ENCODE measurements at regions not wholly inside any gene's neighbourhood (a gene's known extent, or its start where the extent isn't known, plus 50 kb on each side); places are given as distances from the start of the nearest gene placed in this dataset.

DNA sequence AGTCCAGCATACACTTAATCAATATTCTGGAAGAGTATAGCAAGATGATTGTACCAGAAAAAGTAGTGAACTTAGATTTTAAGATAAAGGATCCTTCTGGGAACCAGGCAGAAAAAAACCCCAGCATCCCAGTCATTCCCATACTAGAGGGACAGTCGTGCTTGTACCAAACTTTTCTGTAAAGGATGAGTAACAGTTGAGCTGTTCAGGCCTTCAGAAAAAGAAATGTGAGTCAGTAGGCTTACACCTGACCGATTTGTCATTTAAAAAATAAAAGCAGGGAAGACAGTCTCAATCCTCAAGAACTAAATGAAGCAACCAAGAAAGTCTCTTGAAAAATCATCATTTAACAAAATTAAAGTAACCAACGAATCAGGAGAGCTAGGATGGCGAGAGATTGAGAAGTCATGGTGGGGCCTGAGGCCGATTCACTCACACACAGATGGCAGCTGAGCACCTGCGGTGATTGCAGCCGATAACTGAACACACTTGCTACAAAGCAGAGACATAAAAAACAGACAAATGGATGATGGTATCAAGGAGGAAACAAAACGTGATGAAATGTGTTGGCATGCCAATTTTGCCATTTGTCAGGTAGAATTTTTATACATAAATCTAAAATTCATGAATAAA lies 170.0 kb upstream of the ALKAL2 start:
- TF ChIP-seq, protein P1, sequence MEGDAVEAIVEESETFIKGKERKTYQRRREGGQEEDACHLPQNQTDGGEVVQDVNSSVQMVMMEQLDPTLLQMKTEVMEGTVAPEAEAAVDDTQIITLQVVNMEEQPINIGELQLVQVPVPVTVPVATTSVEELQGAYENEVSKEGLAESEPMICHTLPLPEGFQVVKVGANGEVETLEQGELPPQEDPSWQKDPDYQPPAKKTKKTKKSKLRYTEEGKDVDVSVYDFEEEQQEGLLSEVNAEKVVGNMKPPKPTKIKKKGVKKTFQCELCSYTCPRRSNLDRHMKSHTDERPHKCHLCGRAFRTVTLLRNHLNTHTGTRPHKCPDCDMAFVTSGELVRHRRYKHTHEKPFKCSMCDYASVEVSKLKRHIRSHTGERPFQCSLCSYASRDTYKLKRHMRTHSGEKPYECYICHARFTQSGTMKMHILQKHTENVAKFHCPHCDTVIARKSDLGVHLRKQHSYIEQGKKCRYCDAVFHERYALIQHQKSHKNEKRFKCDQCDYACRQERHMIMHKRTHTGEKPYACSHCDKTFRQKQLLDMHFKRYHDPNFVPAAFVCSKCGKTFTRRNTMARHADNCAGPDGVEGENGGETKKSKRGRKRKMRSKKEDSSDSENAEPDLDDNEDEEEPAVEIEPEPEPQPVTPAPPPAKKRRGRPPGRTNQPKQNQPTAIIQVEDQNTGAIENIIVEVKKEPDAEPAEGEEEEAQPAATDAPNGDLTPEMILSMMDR (IDR thresholded peaks at IDR 0.05; ENCODE audit: unreplicated experiment) = no peak
- H3K27ac Mint-ChIP-seq (ENCODE audit: unreplicated experiment) = no peak overlapping the region
- no peaks in the 10 kb centered on the region for H3K9me3 Mint-ChIP-seq (ENCODE audit: unreplicated experiment)
- no peaks in the 10 kb centered on the region for H3K36me3 Mint-ChIP-seq (ENCODE audit: low read depth, unreplicated experiment)
- H3K4me3 Mint-ChIP-seq (ENCODE audit: unreplicated experiment) = no peak overlapping the region
- peaks cover 4% of the 10 kb centered on the region for H3K27me3 Mint-ChIP-seq (ENCODE audit: unreplicated experiment)
- no peak for DNase-seq (ENCODE audit: low spot score)
- peaks cover 4% of the 10 kb centered on the region for H3K4me1 Mint-ChIP-seq (ENCODE audit: unreplicated experiment)

DNA sequence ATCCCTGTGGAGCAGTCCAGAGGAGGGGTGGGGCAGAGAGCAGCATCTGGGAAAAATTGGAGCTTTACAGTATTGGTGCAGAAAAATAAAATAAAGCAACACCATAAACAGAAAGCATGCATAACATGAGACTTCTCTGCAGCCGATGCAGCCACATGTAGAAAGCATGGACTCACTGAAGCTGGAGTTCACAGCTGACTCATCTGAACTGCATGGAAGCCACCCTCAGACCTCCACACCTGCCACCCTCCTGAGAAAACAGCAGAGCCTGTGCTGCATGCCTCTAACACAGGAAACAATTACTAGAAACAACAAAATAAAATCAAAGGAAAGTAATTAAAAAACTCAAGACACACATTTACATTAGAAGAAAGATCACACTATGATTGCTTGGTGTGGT lies 169.4 kb upstream of the ALKAL2 start:
- no peak for DNase-seq (ENCODE audit: low spot score)
- Mint-ChIP-seq H3K9me3 (ENCODE audit: unreplicated experiment) (no peaks in the 10 kb centered on the region), H3K4me1 (ENCODE audit: unreplicated experiment) (peaks cover 4% of the 10 kb centered on the region), H3K27me3 (ENCODE audit: unreplicated experiment) (peaks cover 4% of the 10 kb centered on the region), H3K36me3 (ENCODE audit: low read depth, unreplicated experiment) (no peaks in the 10 kb centered on the region), H3K4me3 (ENCODE audit: unreplicated experiment) (no peak overlapping the region), H3K27ac (ENCODE audit: unreplicated experiment) (no peak overlapping the region)
- TF ChIP-seq, protein P1 (IDR thresholded peaks at IDR 0.05; ENCODE audit: unreplicated experiment) = no peak

DNA sequence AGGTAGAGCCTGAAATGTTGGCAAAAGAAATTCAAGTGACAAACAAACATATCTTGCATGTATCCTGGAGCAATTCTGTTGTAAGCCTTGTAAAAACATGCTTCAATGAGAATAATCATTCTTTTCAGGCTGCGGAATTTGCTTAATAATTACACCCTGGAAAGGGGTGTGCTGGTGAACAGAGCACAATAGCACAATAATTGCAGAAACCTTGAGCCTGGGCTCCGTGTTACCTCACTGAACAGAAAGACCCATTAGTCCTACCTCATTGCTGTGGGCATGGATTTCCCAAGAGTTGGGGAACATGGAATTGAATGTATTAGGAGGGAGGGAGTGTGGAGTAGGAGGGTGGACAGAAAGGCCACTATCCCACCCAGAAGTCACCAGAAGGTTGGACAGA lies 168.0 kb upstream of the ALKAL2 start:
- H3K4me1 Mint-ChIP-seq (ENCODE audit: unreplicated experiment) = peaks cover 4% of the 10 kb centered on the region
- TF ChIP-seq, protein P1 (IDR thresholded peaks at IDR 0.05; ENCODE audit: unreplicated experiment) = no peak
- H3K4me3 Mint-ChIP-seq (ENCODE audit: unreplicated experiment) = no peak overlapping the region
- no peaks in the 10 kb centered on the region for H3K36me3 Mint-ChIP-seq (ENCODE audit: low read depth, unreplicated experiment)
- H3K9me3 Mint-ChIP-seq (ENCODE audit: unreplicated experiment) = no peaks in the 10 kb centered on the region
- H3K27me3 Mint-ChIP-seq (ENCODE audit: unreplicated experiment) = peaks cover 4% of the 10 kb centered on the region
- no peak overlapping the region for H3K27ac Mint-ChIP-seq (ENCODE audit: unreplicated experiment)
- DNase-seq (ENCODE audit: low spot score) = no peak

DNA sequence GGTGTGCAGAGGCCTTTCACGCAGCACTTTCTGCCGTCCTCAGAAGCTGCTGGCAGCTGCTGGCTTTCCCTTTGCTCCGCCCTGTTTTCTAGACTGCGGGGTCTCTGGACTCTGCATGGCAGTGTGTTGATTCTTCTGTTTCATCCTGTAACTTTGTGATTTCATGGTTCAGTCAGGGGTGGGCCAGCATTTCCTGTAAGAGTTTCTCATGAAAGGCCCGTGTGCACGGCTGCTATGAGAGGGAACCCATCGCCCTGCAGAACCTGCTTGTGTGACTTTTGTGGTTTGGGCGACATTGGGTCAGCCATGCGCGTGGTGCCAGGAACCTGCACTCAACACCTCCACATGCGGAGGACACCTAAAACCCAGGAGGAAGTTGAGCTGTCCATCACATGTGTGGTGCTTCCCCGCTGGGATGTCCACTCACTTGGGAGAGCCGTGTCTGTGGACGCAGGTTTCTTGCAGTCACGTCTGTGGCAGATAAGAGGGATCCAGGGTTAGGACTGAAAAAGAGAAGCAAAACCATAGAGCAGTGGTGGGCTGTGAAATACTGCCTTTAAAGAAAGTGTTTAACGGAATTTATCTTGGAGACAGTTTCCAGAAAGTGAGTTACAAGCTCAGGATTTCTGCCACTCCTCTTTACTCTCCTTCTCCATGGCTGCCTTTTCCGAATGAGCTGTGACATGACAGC lies 167.3 kb upstream of the ALKAL2 start:
- Mint-ChIP-seq H3K9me3 (ENCODE audit: unreplicated experiment) (no peaks in the 10 kb centered on the region), H3K36me3 (ENCODE audit: low read depth, unreplicated experiment) (no peaks in the 10 kb centered on the region), H3K27ac (ENCODE audit: unreplicated experiment) (no peak overlapping the region), H3K27me3 (ENCODE audit: unreplicated experiment) (peaks cover 2% of the 10 kb centered on the region), H3K4me1 (ENCODE audit: unreplicated experiment) (peaks cover 4% of the 10 kb centered on the region), H3K4me3 (ENCODE audit: unreplicated experiment) (no peak overlapping the region)
- TF ChIP-seq, protein P1 (IDR thresholded peaks at IDR 0.05; ENCODE audit: unreplicated experiment) = no peak
- no peak for DNase-seq (ENCODE audit: low spot score)

DNA sequence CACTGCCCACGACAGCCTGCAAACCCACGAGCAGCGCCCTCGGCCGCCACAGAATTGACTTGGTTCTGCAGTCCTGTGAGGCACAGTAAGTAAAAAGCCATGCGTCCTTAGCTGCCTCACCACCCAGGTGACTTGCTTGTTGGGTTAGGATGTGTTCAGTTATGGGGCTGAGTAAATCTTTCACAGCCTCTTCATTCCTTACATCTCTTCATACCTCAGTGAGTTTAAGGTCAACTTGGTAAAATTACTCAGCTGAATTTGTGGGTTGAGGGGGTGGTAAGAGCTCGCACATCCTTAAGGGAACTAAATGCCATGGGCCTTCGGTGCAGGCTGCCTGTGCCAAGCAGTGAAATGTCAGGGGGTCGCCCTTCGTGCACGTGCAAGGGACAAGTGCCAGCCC lies 165.2 kb upstream of the ALKAL2 start:
- no peak for DNase-seq (ENCODE audit: low spot score)
- H3K4me1 Mint-ChIP-seq (ENCODE audit: unreplicated experiment) = peaks cover 4% of the 10 kb centered on the region
- H3K36me3 Mint-ChIP-seq (ENCODE audit: low read depth, unreplicated experiment) = no peaks in the 10 kb centered on the region
- H3K9me3 Mint-ChIP-seq (ENCODE audit: unreplicated experiment) = no peaks in the 10 kb centered on the region
- TF ChIP-seq, protein P1 (IDR thresholded peaks at IDR 0.05; ENCODE audit: unreplicated experiment) = no peak
- H3K27me3 Mint-ChIP-seq (ENCODE audit: unreplicated experiment) = peaks cover 2% of the 10 kb centered on the region
- no peak overlapping the region for H3K4me3 Mint-ChIP-seq (ENCODE audit: unreplicated experiment)
- no peak overlapping the region for H3K27ac Mint-ChIP-seq (ENCODE audit: unreplicated experiment)

All from endothelial cell (in vitro differentiated cells).